IPS-18c (cell line): ENCODE measurements at regions not wholly inside any gene's neighbourhood (a gene's known extent, or its start where the extent isn't known, plus 50 kb on each side); places are given as distances from the start of the nearest gene placed in this dataset.

Experiments
- H3K4me3 ChIP-seq: 2 replicates; pipeline ENCODE4 v1.7.0; 2013; ENCODE audit warnings: low read depth, mild to moderate bottlenecking, low read length, moderate library complexity; ENCODE audit not compliant: insufficient read depth
- H3K9me3 ChIP-seq: one replicate; pipeline ENCODE4 v1.6.1; 2013; ENCODE audit warnings: mild to moderate bottlenecking, low read length, moderate library complexity; ENCODE audit not compliant: control insufficient read depth, insufficient read depth

- H3K9me3 ChIP-seq = peaks cover 4% of the 10 kb centered on the region
- no peak overlapping the region for H3K4me3 ChIP-seq
Measured at GRCh38 chrX:122504026-122504425, 680.1 kb upstream of the GRIA3 start.

GRCh38 chrX:122512561-122513072 lies 671.5 kb upstream of the GRIA3 start:
- H3K4me3 ChIP-seq = no peak overlapping the region
- peaks cover 10% of the 10 kb centered on the region for H3K9me3 ChIP-seq

DNA sequence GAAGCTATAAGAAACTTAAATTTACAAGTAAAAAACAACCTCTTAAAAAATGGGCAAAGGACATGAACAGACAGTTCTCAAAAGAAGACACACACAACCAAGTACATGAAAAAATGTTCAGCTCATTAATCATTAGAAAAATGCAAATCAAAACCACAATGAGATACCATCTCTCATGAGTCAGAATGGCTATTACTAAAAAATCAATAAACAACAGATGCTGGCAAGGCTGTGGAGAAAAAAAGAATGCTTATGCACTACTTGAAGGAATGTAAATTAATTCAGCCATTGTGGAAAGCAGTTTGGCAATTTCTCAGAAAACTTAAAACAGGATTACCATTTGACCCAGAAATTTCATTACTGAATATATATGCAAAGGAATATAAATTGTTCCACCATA lies 666.3 kb upstream of the GRIA3 start:
- Histone ChIP-seq H3K4me3 (no peak overlapping the region), H3K9me3 (peaks cover 2% of the 10 kb centered on the region)

DNA sequence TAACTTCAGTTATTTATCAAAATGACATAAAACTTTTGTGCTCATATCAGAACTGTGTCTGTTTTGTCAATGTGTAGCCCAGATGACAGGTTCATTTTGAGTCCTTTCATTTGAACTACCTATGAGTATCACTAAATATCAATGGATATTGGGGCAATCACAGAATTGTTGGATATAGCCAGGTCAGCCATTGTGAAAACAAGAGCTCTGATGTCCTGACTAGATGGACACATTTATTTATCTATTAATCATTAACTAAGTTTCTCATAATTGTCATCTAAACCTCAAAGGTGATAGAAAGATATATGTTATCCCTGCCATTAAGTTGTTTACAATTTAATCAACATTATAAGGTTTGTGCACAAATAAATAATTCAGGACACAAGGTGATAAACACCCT lies 638.3 kb upstream of the GRIA3 start:
- no peak overlapping the region for H3K4me3 ChIP-seq
- no peaks in the 10 kb centered on the region for H3K9me3 ChIP-seq

GRCh38 chrX:122546269-122546668 lies 637.8 kb upstream of the GRIA3 start:
- H3K9me3 ChIP-seq = no peaks in the 10 kb centered on the region
- no peak overlapping the region for H3K4me3 ChIP-seq

- no peak overlapping the region for H3K4me3 ChIP-seq
- H3K9me3 ChIP-seq = peaks cover 6% of the 10 kb centered on the region
Measured at GRCh38 chrX:122552286-122552800, 631.7 kb upstream of the GRIA3 start.

- Histone ChIP-seq H3K9me3 (peaks cover 6% of the 10 kb centered on the region), H3K4me3 (no peak overlapping the region)
Measured at GRCh38 chrX:122555925-122556324, 628.2 kb upstream of the GRIA3 start.

- H3K9me3 ChIP-seq = peaks cover 2% of the 10 kb centered on the region
- H3K4me3 ChIP-seq = no peak overlapping the region
Measured at GRCh38 chrX:122565952-122566351, 618.1 kb upstream of the GRIA3 start.

DNA sequence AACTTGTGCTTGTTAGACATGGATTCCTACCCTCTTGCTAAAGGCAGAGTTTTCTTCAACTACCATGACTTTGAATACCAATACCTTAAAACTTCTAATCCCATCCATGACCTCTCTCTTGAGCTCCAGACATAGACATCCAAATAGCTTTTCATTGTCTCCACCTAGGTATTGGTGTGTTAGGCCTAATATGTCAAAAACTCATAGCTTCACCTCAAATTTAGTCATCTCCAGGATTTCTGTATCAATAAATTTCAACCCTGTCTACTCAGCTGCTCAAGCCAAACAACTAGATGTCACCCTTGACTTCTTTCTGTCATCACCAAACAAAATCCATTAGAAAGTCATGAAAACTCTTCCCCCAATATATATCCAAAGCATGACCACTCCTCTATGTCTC lies 617.7 kb upstream of the GRIA3 start:
- Histone ChIP-seq H3K4me3 (no peak overlapping the region), H3K9me3 (peaks cover 2% of the 10 kb centered on the region)

GRCh38 chrX:122567911-122568310 lies 616.2 kb upstream of the GRIA3 start:
- Histone ChIP-seq H3K4me3 (no peak overlapping the region), H3K9me3 (peaks cover 2% of the 10 kb centered on the region)

GRCh38 chrX:122572461-122572860 lies 611.6 kb upstream of the GRIA3 start:
- Histone ChIP-seq H3K4me3 (no peak overlapping the region), H3K9me3 (peaks cover 5% of the 10 kb centered on the region)

DNA sequence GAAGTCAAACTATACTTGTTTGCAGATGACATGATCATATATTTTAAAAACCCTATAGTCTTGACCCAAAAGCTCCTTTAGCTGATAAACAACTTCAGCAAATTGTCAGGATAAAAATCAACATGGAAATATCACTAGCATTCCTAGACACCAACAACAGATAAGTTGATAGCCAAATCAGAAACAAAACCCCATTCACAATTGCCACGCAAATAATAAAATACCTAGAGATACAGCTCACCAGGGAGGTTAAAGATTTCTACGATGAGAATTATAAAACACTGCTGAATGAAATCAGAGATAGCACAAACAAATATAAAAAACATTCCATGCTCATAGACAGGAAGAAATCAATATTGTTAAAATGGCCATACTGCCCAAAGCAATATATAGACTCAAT lies 605.0 kb upstream of the GRIA3 start:
- peaks cover 3% of the 10 kb centered on the region for H3K9me3 ChIP-seq

DNA sequence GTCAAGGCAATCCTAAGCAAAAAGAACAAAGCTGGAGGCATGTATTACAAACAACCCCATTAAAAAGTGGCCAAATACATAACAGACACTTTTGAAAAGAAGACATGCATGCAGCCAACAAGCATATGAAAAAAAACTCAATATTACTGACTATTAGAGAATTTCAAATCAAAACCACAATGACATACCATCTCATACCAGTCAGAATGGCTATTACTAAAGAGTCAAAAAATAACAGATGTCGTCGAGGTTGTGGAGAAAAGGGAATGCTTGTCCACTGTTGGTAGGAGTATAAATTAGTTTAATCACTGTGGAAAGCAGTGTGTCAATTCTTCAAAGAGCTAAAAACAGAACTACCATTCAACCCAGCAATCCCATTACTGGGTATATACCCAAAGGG lies 604.6 kb upstream of the GRIA3 start:
- Histone ChIP-seq H3K4me3 (no peak overlapping the region), H3K9me3 (no peaks in the 10 kb centered on the region)

More for the DNA sequence above, 605.0 kb upstream of the GRIA3 start:
- no peak overlapping the region for H3K4me3 ChIP-seq

GRCh38 chrX:122582280-122582974 lies 601.7 kb upstream of the GRIA3 start:
- Histone ChIP-seq H3K4me3 (no peak overlapping the region), H3K9me3 (no peaks in the 10 kb centered on the region)

DNA sequence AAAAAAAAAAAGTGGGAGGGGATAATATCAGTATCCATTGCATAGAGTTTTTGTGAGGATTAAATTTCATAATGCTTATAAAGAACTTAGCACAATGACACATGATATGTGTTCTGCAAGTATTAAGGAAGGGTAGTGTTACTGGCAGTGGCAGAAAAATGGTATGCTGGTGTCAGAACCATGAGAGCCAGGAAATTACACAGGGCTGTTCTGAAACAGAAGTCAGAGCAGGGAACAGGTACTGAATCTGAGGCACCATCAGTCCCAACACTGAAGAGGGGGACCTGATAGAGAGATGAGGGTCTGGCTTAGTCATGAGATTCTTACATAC lies 601.1 kb upstream of the GRIA3 start:
- H3K4me3 ChIP-seq = no peak overlapping the region
- no peaks in the 10 kb centered on the region for H3K9me3 ChIP-seq

GRCh38 chrX:122583551-122583950 lies 600.5 kb upstream of the GRIA3 start:
- Histone ChIP-seq H3K4me3 (no peak overlapping the region), H3K9me3 (no peaks in the 10 kb centered on the region)

DNA sequence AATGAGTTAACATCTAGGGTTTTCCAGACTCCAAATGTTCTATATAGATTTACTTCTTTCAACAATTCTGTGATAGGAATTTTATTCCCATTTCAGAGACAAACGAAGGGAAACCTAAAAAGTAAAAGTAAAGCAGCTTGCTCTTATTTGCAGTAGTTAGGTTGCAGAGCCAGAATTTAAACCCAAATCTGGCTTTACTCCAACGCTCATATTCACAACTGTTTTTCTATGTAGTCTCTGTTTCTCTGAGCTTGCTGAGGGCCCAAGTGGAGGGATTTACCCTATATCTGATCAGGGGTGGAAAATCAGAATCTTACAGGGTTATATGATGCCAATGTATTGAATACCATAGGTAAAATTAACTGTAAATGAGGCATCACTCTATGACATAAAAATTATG lies 599.1 kb upstream of the GRIA3 start:
- no peaks in the 10 kb centered on the region for H3K9me3 ChIP-seq
- no peak overlapping the region for H3K4me3 ChIP-seq

GRCh38 chrX:122586831-122587230 lies 597.2 kb upstream of the GRIA3 start:
- no peak overlapping the region for H3K4me3 ChIP-seq
- no peaks in the 10 kb centered on the region for H3K9me3 ChIP-seq

- no peak overlapping the region for H3K4me3 ChIP-seq
Measured at GRCh38 chrX:122591546-122591945, 592.5 kb upstream of the GRIA3 start.

More at GRCh38 chrX:122591546-122591945, 592.5 kb upstream of the GRIA3 start:
- no peaks in the 10 kb centered on the region for H3K9me3 ChIP-seq
